Common myeloid progenitor, CD34-positive (primary cell): ENCODE measurements at regions not wholly inside any gene's neighbourhood (a gene's known extent, or its start where the extent isn't known, plus 50 kb on each side); places are given as distances from the start of the nearest gene placed in this dataset.

Experiments
- CTCF ChIA-PET: fragments of 350-600 bp; sonication (Branson Sonifier 250); formaldehyde crosslinking; loops from one replicate; lab custom pipeline; 2021; ENCODE audit warnings: antibody characterized with exemption; lab: Charles Lee
- POLR2A ChIA-PET: fragments of 350-600 bp; sonication (Branson Sonifier 250); formaldehyde crosslinking; loops from one replicate; lab custom pipeline; 2021; ENCODE audit warnings: antibody characterized with exemption; lab: Charles Lee
- DNase-seq, 3 donors: peaks; one replicate each; pipeline versions ENCODE4 v3.0.0 to v3.0.0-alpha.2; 2013
- H3K27ac ChIP-seq, 2 experiments: 1 replicate in 1 of 2; 2 replicates in 1 of 2; pipeline ENCODE4 v1.7.0; 2013; ENCODE audit warnings: inconsistent platforms in 2 of 2, low read length in 2 of 2, mild to moderate bottlenecking in 2 of 2, low read depth in 1 of 2, moderate library complexity in 1 of 2; ENCODE audit not compliant: severe bottlenecking in 2 of 2, insufficient read depth in 1 of 2, poor library complexity in 1 of 2
- H3K27me3 ChIP-seq, 5 experiments: replicated peaks in 2 of 5; 1 replicate in 3 of 5; 2 replicates in 2 of 5; pipeline versions ENCODE4 v1.6.1 to v1.7.0; 2013; ENCODE audit warnings: low read length in 4 of 5, mild to moderate bottlenecking in 2 of 5, moderate library complexity in 2 of 5, inconsistent platforms in 1 of 5; ENCODE audit not compliant: insufficient read depth in 5 of 5, control insufficient read depth in 4 of 5
- H3K36me3 ChIP-seq, 4 experiments: 1 replicate in 2 of 4; 2 replicates in 2 of 4; pipeline versions ENCODE4 v1.6.1 to v1.7.0; 2013; ENCODE audit warnings: low read length in 3 of 4, control low read depth in 1 of 4, mild to moderate bottlenecking in 1 of 4; ENCODE audit not compliant: control insufficient read depth in 4 of 4, insufficient read depth in 4 of 4
- H3K4me1 ChIP-seq, 4 experiments: 1 replicate in 3 of 4; 2 replicates in 1 of 4; pipeline versions ENCODE4 v1.6.1 to v1.7.1; 2013; ENCODE audit warnings: low read length in 3 of 4, mild to moderate bottlenecking in 3 of 4, control low read depth in 1 of 4, inconsistent platforms in 1 of 4, moderate library complexity in 1 of 4; ENCODE audit not compliant: control insufficient read depth in 4 of 4, insufficient read depth in 4 of 4; ENCODE audit errors: control extremely low read depth in 1 of 4
- H3K4me3 ChIP-seq, 7 experiments: 1 replicate in 4 of 7; 2 replicates in 3 of 7; pipeline versions ENCODE4 v1.5.1 to v1.7.0; 2013; ENCODE audit warnings: mild to moderate bottlenecking in 7 of 7, low read length in 6 of 7, moderate library complexity in 6 of 7, inconsistent platforms in 2 of 7, low read depth in 2 of 7, control low read depth in 1 of 7; ENCODE audit not compliant: insufficient read depth in 4 of 7, control insufficient read depth in 1 of 7; ENCODE audit errors: extremely low read depth in 1 of 7
- H3K9me3 ChIP-seq, 5 experiments: 1 replicate in 4 of 5; 2 replicates in 1 of 5; pipeline versions ENCODE4 v1.6.1 to v1.7.1; 2013; ENCODE audit warnings: low read length in 4 of 5, mild to moderate bottlenecking in 2 of 5, inconsistent platforms in 1 of 5, low read depth in 1 of 5, moderate library complexity in 1 of 5; ENCODE audit not compliant: control insufficient read depth in 4 of 5, insufficient read depth in 2 of 5; ENCODE audit errors: control extremely low read depth in 1 of 5
- WGBS: methylation state at CpG from one replicate; pipeline ENCODE4 v1.1.5; 2013; ENCODE audit not compliant: insufficient coverage; 5-methylcytosine and 5-hydroxymethylcytosine counted together

- WGBS, result 90% methylated on average over 12 of the region's 20 CpGs
- Histone ChIP-seq H3K36me3 (no peaks in the 10 kb centered on the region), H3K9me3 (no peaks in the 10 kb centered on the region), H3K27ac (no peak overlapping the region), H3K4me1 (no peaks in the 10 kb centered on the region), H3K4me3 (no peak overlapping the region), H3K27me3 (no peaks in the 10 kb centered on the region)
- ChIA-PET CTCF (no interaction called here), POLR2A (no interaction called here)
- no peak for DNase-seq
Measured at GRCh38 chr5:4013106-4013898, 417.7 kb downstream of the IRX1 start.

GRCh38 chr5:4015709-4016108 lies 420.1 kb downstream of the IRX1 start:
- no peak for DNase-seq
- no peaks in the 10 kb centered on the region for H3K36me3 ChIP-seq
- no peaks in the 10 kb centered on the region for H3K9me3 ChIP-seq
- CTCF ChIA-PET, result no interaction called here
- no peaks in the 10 kb centered on the region for H3K27me3 ChIP-seq
- WGBS, result 86% methylated on average over 4 of the region's 4 CpGs
- no peaks in the 10 kb centered on the region for H3K4me1 ChIP-seq
- H3K4me3 ChIP-seq, result no peak overlapping the region
- H3K27ac ChIP-seq, result no peak overlapping the region
- POLR2A ChIA-PET, result no interaction called here

GRCh38 chr5:4017076-4017803 lies 421.6 kb downstream of the IRX1 start:
- no peak for DNase-seq
- Histone ChIP-seq H3K4me3 (no peak overlapping the region), H3K9me3 (no peaks in the 10 kb centered on the region), H3K36me3 (no peaks in the 10 kb centered on the region), H3K27me3 (no peaks in the 10 kb centered on the region), H3K27ac (no peak overlapping the region), H3K4me1 (no peaks in the 10 kb centered on the region)
- ChIA-PET CTCF (no interaction called here), POLR2A (no interaction called here)
- no CpG with 5 or more reads among the region's 5 CpGs for WGBS

- CTCF ChIA-PET, result no interaction called here
- POLR2A ChIA-PET, result no interaction called here
- no peaks in the 10 kb centered on the region for H3K4me1 ChIP-seq
- no peaks in the 10 kb centered on the region for H3K36me3 ChIP-seq
- no peaks in the 10 kb centered on the region for H3K9me3 ChIP-seq
- no peak overlapping the region for H3K27ac ChIP-seq
- DNase-seq, result no peak
- no peak overlapping the region for H3K4me3 ChIP-seq
- H3K27me3 ChIP-seq, result no peaks in the 10 kb centered on the region
- WGBS, result 69% methylated on average over 1 of the region's 2 CpGs
Measured at GRCh38 chr5:4018007-4018406, 422.4 kb downstream of the IRX1 start.

GRCh38 chr5:4019009-4019769 lies 423.6 kb downstream of the IRX1 start:
- no peak for DNase-seq
- H3K9me3 ChIP-seq, result no peaks in the 10 kb centered on the region
- no peak overlapping the region for H3K4me3 ChIP-seq
- no peak overlapping the region for H3K27ac ChIP-seq
- H3K27me3 ChIP-seq, result no peaks in the 10 kb centered on the region
- 92% methylated on average over 8 of the region's 9 CpGs for WGBS
- H3K36me3 ChIP-seq, result no peaks in the 10 kb centered on the region
- CTCF ChIA-PET, result no interaction called here
- H3K4me1 ChIP-seq, result no peaks in the 10 kb centered on the region
- POLR2A ChIA-PET, result no interaction called here

- H3K36me3 ChIP-seq, result no peaks in the 10 kb centered on the region
- CTCF ChIA-PET, result no interaction called here
- no peaks in the 10 kb centered on the region for H3K4me1 ChIP-seq
- 94% methylated on average over 6 of the region's 6 CpGs for WGBS
- no peaks in the 10 kb centered on the region for H3K9me3 ChIP-seq
- H3K27me3 ChIP-seq, result no peaks in the 10 kb centered on the region
- POLR2A ChIA-PET, result no interaction called here
- no peak overlapping the region for H3K4me3 ChIP-seq
- H3K27ac ChIP-seq, result no peak overlapping the region
- no peak for DNase-seq
Measured at GRCh38 chr5:4019841-4020240, 424.2 kb downstream of the IRX1 start.

GRCh38 chr5:4020400-4020799 lies 424.8 kb downstream of the IRX1 start:
- H3K9me3 ChIP-seq, result no peaks in the 10 kb centered on the region
- H3K4me3 ChIP-seq, result no peak overlapping the region
- no peaks in the 10 kb centered on the region for H3K4me1 ChIP-seq
- POLR2A ChIA-PET, result no interaction called here
- DNase-seq, result no peak
- H3K27me3 ChIP-seq, result no peaks in the 10 kb centered on the region
- WGBS, result 42% methylated on average over 2 of the region's 3 CpGs
- H3K27ac ChIP-seq, result no peak overlapping the region
- CTCF ChIA-PET, result no interaction called here
- no peaks in the 10 kb centered on the region for H3K36me3 ChIP-seq
